ENCODE measurements at regions not wholly inside any gene's neighbourhood (a gene's known extent, or its start where the extent isn't known, plus 50 kb on each side); places are given as distances from the start of the nearest gene placed in this dataset.

GRCh38 chr12:115013236-115013981 is 329.4 kb upstream of the TBX3 start:
- no peaks in the 10 kb centered on the region for H4K20me1 ChIP-seq (replicated peaks; ENCODE audit: control insufficient read depth, extremely low read depth, insufficient read depth, low read length)
- DNase-seq (ENCODE audit: low read depth, low spot score): no peak

More at GRCh38 chr12:115013236-115013981, 329.4 kb upstream of the TBX3 start:
- Histone ChIP-seq H3K36me3 (ENCODE audit: control insufficient read depth in 2 of 2, extremely low read depth in 1 of 2, insufficient read depth in 2 of 2, low read length in 2 of 2) (no peaks in the 10 kb centered on the region), H3K4me3 (replicated peaks in 1 of 3; ENCODE audit: insufficient read depth in 1 of 3, low read depth in 1 of 3, low read length in 3 of 3) (no peak overlapping the region), H3K9me3 (replicated peaks; ENCODE audit: control insufficient read depth, insufficient read depth, low read length) (no peaks in the 10 kb centered on the region), H2AFZ (ENCODE audit: low read depth, low read length) (no peak overlapping the region), H3K27me3 (ENCODE audit: control insufficient read depth in 2 of 2, insufficient read depth in 2 of 2, low read length in 2 of 2) (no peaks in the 10 kb centered on the region), H3K4me2 (ENCODE audit: insufficient read depth, low read length) (no peak overlapping the region), H3K4me1 (ENCODE audit: control insufficient read depth, extremely low read depth, insufficient read depth, low read length) (no peaks in the 10 kb centered on the region), H3K27ac (ENCODE audit: insufficient read depth, low read depth, low read length) (no peak overlapping the region), H3K79me2 (ENCODE audit: control insufficient read depth, insufficient read depth, low read length) (no peaks in the 10 kb centered on the region), H3K9ac (replicated peaks; ENCODE audit: extremely low read depth, insufficient read depth, low read length) (no peak overlapping the region), H3K9me1 (replicated peaks; ENCODE audit: control insufficient read depth, extremely low read depth, insufficient read depth, low read length) (no peaks in the 10 kb centered on the region)
- no peak for FAIRE-seq
- ChIA-PET POLR2A (no interaction called here), CTCF (no interaction called here)
- dilution Hi-C loops (cut with MboI; ENCODE audit: extremely low pct_ligation_motif_present, low sequenced_read_pairs): no loop called here
- TF ChIP-seq FOS (IDR thresholded peaks at IDR 0.05; ENCODE audit: borderline replicate concordance, insufficient read depth, low read length): no peak
- no peak for TF ChIP-seq CTCF (IDR thresholded peaks at IDR 0.05; ENCODE audit: extremely low read depth in 1 of 2, insufficient read depth in 1 of 2, low read depth in 1 of 2, low read length in 2 of 2)
- TF ChIP-seq POLR2A (IDR thresholded peaks at IDR 0.05; ENCODE audit: low read depth, low read length): no peak
- no peak for TF ChIP-seq GATA2 (IDR thresholded peaks at IDR 0.05; ENCODE audit: insufficient read depth, insufficient read length, low read depth, low read length)
- TF ChIP-seq EZH2 (IDR thresholded peaks at IDR 0.05; ENCODE audit: borderline replicate concordance, low read depth, low read length, severe bottlenecking): no peak
- TF ChIP-seq MYC (IDR thresholded peaks at IDR 0.05; ENCODE audit: low read depth, low read length): no peak
- no peak for TF ChIP-seq JUN (IDR thresholded peaks at IDR 0.05; ENCODE audit: borderline replicate concordance, insufficient read depth, insufficient read length, low read depth)
- TF ChIP-seq, protein P1, sequence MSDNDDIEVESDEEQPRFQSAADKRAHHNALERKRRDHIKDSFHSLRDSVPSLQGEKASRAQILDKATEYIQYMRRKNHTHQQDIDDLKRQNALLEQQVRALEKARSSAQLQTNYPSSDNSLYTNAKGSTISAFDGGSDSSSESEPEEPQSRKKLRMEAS (IDR thresholded peaks at IDR 0.05; ENCODE audit: insufficient read depth, insufficient read length): no peak
- no peak for TF ChIP-seq POLR2AphosphoS5 (IDR thresholded peaks at IDR 0.05; ENCODE audit: insufficient read depth, low read depth, low read length)
- intact Hi-C loops (cut with micrococcal nuclease): no loop called here
- BruUV-seq (replicated peaks): no TSS peak

All from endothelial cell of umbilical vein (primary cell).